IMR-90 (cell line): ENCODE measurements at regions not wholly inside any gene's neighbourhood (a gene's known extent, or its start where the extent isn't known, plus 50 kb on each side); places are given as distances from the start of the nearest gene placed in this dataset.

Experiments used
- ATAC-seq: fragments of 200-7000 bp; cut with Tn5 transposase; 2 replicates; pipeline ENCODE4 v1.9.1; 2020; ENCODE audit warnings: low read depth, mild to moderate bottlenecking, moderate library complexity
- BruUV-seq: library from RNA; stranded (reverse); fragments of 400-500 nt; replicated peaks from 2 replicates; lab custom pipeline; 2021; lab: Mats Ljungman, UMichigan
- CTCF ChIA-PET: fragments of 300-600 bp; formaldehyde crosslinking; extraction: SDS; loops from one replicate; lab custom pipeline; 2021; ENCODE audit warnings: antibody characterized with exemption; lab: Yijun Ruan, JAX
- POLR2A ChIA-PET: fragments of 300-600 bp; sonication (Branson Sonifier 250); formaldehyde crosslinking; loops from one replicate; lab custom pipeline; 2022; ENCODE audit warnings: antibody characterized with exemption; ENCODE audit not compliant: unreplicated experiment; lab: Charles Lee
- DNase-seq: peaks from one replicate; pipeline ENCODE4 v3.0.0; 2013
- H2AFZ ChIP-seq: replicated peaks from 2 replicates; pipeline ENCODE3; 2013; ENCODE audit warnings: low read length, mild to moderate bottlenecking; ENCODE audit not compliant: poor library complexity
- H2AK5ac ChIP-seq: 2 replicates; pipeline ENCODE4 v1.6.1; 2013; ENCODE audit warnings: low read depth, low read length, inconsistent platforms
- H2AK9ac ChIP-seq: replicated peaks from 2 replicates; pipeline ENCODE3; 2013; ENCODE audit warnings: mild to moderate bottlenecking, low read depth, low read length, moderate library complexity; ENCODE audit not compliant: poor library complexity
- H2BK120ac ChIP-seq: 2 replicates; pipeline ENCODE4 v1.6.1; 2013; ENCODE audit warnings: low read depth, low read length, inconsistent platforms
- H2BK15ac ChIP-seq: 3 replicates; pipeline ENCODE4 v1.6.1; 2013; ENCODE audit warnings: low read depth, low read length, inconsistent platforms
- H2BK20ac ChIP-seq: 2 replicates; pipeline ENCODE4 v1.6.1; 2013; ENCODE audit warnings: low read depth, mild to moderate bottlenecking, inconsistent platforms, low read length, moderate library complexity
- H2BK5ac ChIP-seq: 2 replicates; pipeline ENCODE4 v1.6.1; 2013; ENCODE audit warnings: mild to moderate bottlenecking, low read depth, low read length, inconsistent platforms; ENCODE audit not compliant: poor library complexity, severe bottlenecking
- H3K14ac ChIP-seq: replicated peaks from 2 replicates; pipeline ENCODE4 v1.6.1; 2013; ENCODE audit warnings: low read depth, low read length, inconsistent platforms
- H3K18ac ChIP-seq: 2 replicates; pipeline ENCODE4 v1.6.1; 2013; ENCODE audit warnings: low read depth, low read length, control low read depth
- H3K23ac ChIP-seq: 2 replicates; pipeline ENCODE4 v1.6.1; 2013; ENCODE audit warnings: low read depth, low read length, inconsistent platforms
- H3K27ac ChIP-seq: 2 replicates; pipeline ENCODE4 v1.5.1; 2013; ENCODE audit warnings: mild to moderate bottlenecking, control low read depth, low read length; ENCODE audit not compliant: insufficient read depth
- H3K27me3 ChIP-seq: 2 replicates; pipeline ENCODE4 v1.6.1; 2013; ENCODE audit warnings: low read length; ENCODE audit not compliant: control insufficient read depth, insufficient read depth
- H3K36me3 ChIP-seq: 2 replicates; pipeline ENCODE4 v1.6.1; 2013; ENCODE audit warnings: low read length, mixed read lengths; ENCODE audit not compliant: control insufficient read depth, insufficient read depth
- H3K4ac ChIP-seq: 2 replicates; pipeline ENCODE4 v1.6.1; 2013; ENCODE audit warnings: low read depth, low read length, inconsistent platforms
- H3K4me1 ChIP-seq: 2 replicates; pipeline ENCODE4 v1.6.1; 2013; ENCODE audit warnings: low read length, mixed read lengths; ENCODE audit not compliant: control insufficient read depth, insufficient read depth
- H3K4me2 ChIP-seq: 2 replicates; pipeline ENCODE4 v1.6.1; 2013; ENCODE audit warnings: low read depth, mild to moderate bottlenecking, control low read depth, low read length, moderate library complexity
- H3K4me3 ChIP-seq: 2 replicates; pipeline ENCODE4 v1.5.1; 2013; ENCODE audit warnings: low read depth, mild to moderate bottlenecking, control low read depth, low read length, moderate library complexity; ENCODE audit not compliant: insufficient read depth
- H3K56ac ChIP-seq: 2 replicates; pipeline ENCODE4 v1.6.1; 2013; ENCODE audit warnings: low read length, inconsistent platforms; ENCODE audit not compliant: insufficient read depth; ENCODE audit errors: extremely low read depth
- H3K79me1 ChIP-seq, 2 experiments: 2 replicates each; pipeline ENCODE4 v1.6.1; 2013; ENCODE audit warnings: low read length in 2 of 2, inconsistent platforms in 1 of 2, low read depth in 1 of 2
- H3K9ac ChIP-seq: 2 replicates; pipeline ENCODE4 v1.6.1; 2013; ENCODE audit warnings: low read depth, low read length, control low read depth
- H3K9me1 ChIP-seq: 2 replicates; pipeline ENCODE4 v1.6.1; 2013; ENCODE audit warnings: low read length, inconsistent platforms; ENCODE audit not compliant: insufficient read depth
- H3K9me3 ChIP-seq: 2 replicates; pipeline ENCODE4 v1.6.1; 2013; ENCODE audit warnings: low read length; ENCODE audit not compliant: control insufficient read depth, insufficient read depth
- H4K20me1 ChIP-seq: 2 replicates; pipeline ENCODE4 v1.6.1; 2013; ENCODE audit warnings: low read length, inconsistent platforms; ENCODE audit not compliant: insufficient read depth
- H4K5ac ChIP-seq: 2 replicates; pipeline ENCODE4 v1.6.1; 2013; ENCODE audit warnings: mild to moderate bottlenecking, low read depth, low read length, control low read depth
- H4K8ac ChIP-seq, 2 experiments: 2 replicates each; pipeline ENCODE4 v1.6.1; 2013; ENCODE audit warnings: low read depth in 2 of 2, low read length in 2 of 2, control low read depth in 1 of 2, inconsistent platforms in 1 of 2
- H4K91ac ChIP-seq: 2 replicates; pipeline ENCODE4 v1.6.1; 2013; ENCODE audit warnings: low read depth, low read length, inconsistent platforms; ENCODE audit not compliant: insufficient read depth
- BHLHE40 ChIP-seq: fragments of 150-350 bp; IDR thresholded peaks from 2 replicates; pipeline ENCODE4 v1.6.1; 2016; ENCODE audit warnings: mild to moderate bottlenecking, low read depth, low read length
- CEBPB ChIP-seq: IDR thresholded peaks from 2 replicates; pipeline ENCODE4 v1.6.1; 2012; ENCODE audit warnings: low read depth, low read length, improper control_type of control experiment
- CHD1 ChIP-seq: IDR thresholded peaks from 2 replicates; pipeline ENCODE4 v1.6.1; 2012; ENCODE audit warnings: low read depth, low read length, improper control_type of control experiment
- CTCF ChIP-seq: conservative IDR thresholded peaks from 2 replicates; pipeline ENCODE4 v1.5.1; 2012; ENCODE audit warnings: mild to moderate bottlenecking, low read depth, low read length, improper control_type of control experiment
- ELK1 ChIP-seq: fragments of 150-350 bp; IDR thresholded peaks from 2 replicates; pipeline ENCODE4 v1.6.1; 2016; ENCODE audit warnings: low read depth, mild to moderate bottlenecking, low read length, moderate library complexity, borderline replicate concordance
- FOS ChIP-seq: fragments of 150-350 bp; IDR thresholded peaks from 2 replicates; pipeline ENCODE4 v1.6.1; 2016; ENCODE audit warnings: low read depth, low read length
- MAFK ChIP-seq: IDR thresholded peaks from 2 replicates; pipeline ENCODE4 v1.6.1; 2012; ENCODE audit warnings: low read depth, low read length, improper control_type of control experiment
- MAZ ChIP-seq: IDR thresholded peaks from 2 replicates; pipeline ENCODE4 v1.6.1; 2012; ENCODE audit warnings: low read depth, mild to moderate bottlenecking, low read length, improper control_type of control experiment, moderate library complexity, borderline replicate concordance
- MXI1 ChIP-seq: IDR thresholded peaks from 2 replicates; pipeline ENCODE4 v1.6.1; 2012; ENCODE audit warnings: low read depth, mild to moderate bottlenecking, low read length, moderate library complexity, borderline replicate concordance
- NFE2L2 ChIP-seq: fragments of 150-350 bp; IDR thresholded peaks from 2 replicates; pipeline ENCODE4 v1.6.1; 2016; ENCODE audit warnings: low read depth, mild to moderate bottlenecking, low read length
- POLR2A ChIP-seq: IDR thresholded peaks from 2 replicates; pipeline ENCODE4 v1.6.1; 2012; ENCODE audit warnings: mild to moderate bottlenecking, low read depth, low read length
- RAD21 ChIP-seq: IDR thresholded peaks from 2 replicates; pipeline ENCODE4 v1.6.1; 2012; ENCODE audit warnings: low read length, improper control_type of control experiment
- RCOR1 ChIP-seq: IDR thresholded peaks from 2 replicates; pipeline ENCODE4 v1.6.1; 2012; ENCODE audit warnings: mild to moderate bottlenecking, low read length, improper control_type of control experiment; ENCODE audit not compliant: insufficient replicate concordance
- RFX5 ChIP-seq: IDR thresholded peaks from 2 replicates; pipeline ENCODE4 v1.8.0; 2012; ENCODE audit warnings: low read depth, mild to moderate bottlenecking, low read length, moderate library complexity
- SMC3 ChIP-seq: fragments of 150-350 bp; IDR thresholded peaks from 2 replicates; pipeline ENCODE4 v1.6.1; 2016; ENCODE audit warnings: low read depth, mild to moderate bottlenecking, antibody characterized with exemption, low read length, moderate library complexity
- USF2 ChIP-seq: fragments of 150-350 bp; IDR thresholded peaks from 2 replicates; pipeline ENCODE4 v1.6.1; 2017; ENCODE audit warnings: mild to moderate bottlenecking, antibody characterized with exemption, low read length, low read depth
- WGBS, 2 experiments: methylation state at CpG; one replicate each; pipeline versions ENCODE4 v1.1.5 to v1.1.7; 2013; ENCODE audit warnings: missing lambda C conversion rate in 2 of 2; ENCODE audit not compliant: insufficient read length in 1 of 2; ENCODE audit errors: extremely low coverage in 2 of 2; 5-methylcytosine and 5-hydroxymethylcytosine counted together
- dilution Hi-C: fragments of 300-500 bp; cut with HindIII; formaldehyde crosslinking; loops from one replicate; pipeline ENCODE4 v1.14.3; 2018; ENCODE audit warnings: low sequenced_read_pairs; ENCODE audit not compliant: unreplicated experiment
- in situ Hi-C: fragments of 300-500 bp; cut with MboI; formaldehyde crosslinking; loops from 3 replicates; pipeline ENCODE4 v1.14.3; 2019; ENCODE audit warnings: low sequenced_read_pairs, inconsistent platforms, mixed read lengths
- intact Hi-C: fragments of 100-400 bp; cut with micrococcal nuclease; formaldehyde crosslinking; loops from 2 replicates; pipeline ENCODE4 v1.10.0; 2022

- H3K4me2 ChIP-seq = no peak overlapping the region
- ChIA-PET POLR2A (no interaction called here), CTCF (no interaction called here)
- TF ChIP-seq BHLHE40 = no peak
- no peak for TF ChIP-seq MAFK
- TF ChIP-seq USF2 = no peak
- TF ChIP-seq CHD1 = no peak
- no peak for TF ChIP-seq NFE2L2
- no peak for TF ChIP-seq SMC3
- TF ChIP-seq ELK1 = no peak
- TF ChIP-seq MAZ = no peak
- TF ChIP-seq CEBPB = no peak
- no peak for TF ChIP-seq RCOR1
- no peak for TF ChIP-seq CTCF
- TF ChIP-seq RFX5 = no peak
- TF ChIP-seq FOS = no peak
- TF ChIP-seq RAD21 = no peak
- TF ChIP-seq MXI1 = no peak
- TF ChIP-seq POLR2A = no peak
- no peak overlapping the region for H3K27ac ChIP-seq
- dilution Hi-C loops (no loop called here), in situ Hi-C loops (no loop called here), intact Hi-C loops (no loop called here)
- ATAC-seq (no peak), DNase-seq (no peak)
- no peaks in the 10 kb centered on the region for H3K9me1 ChIP-seq
- no peak overlapping the region for H4K5ac ChIP-seq
- H3K14ac ChIP-seq = no peak overlapping the region
- no peak overlapping the region for H2BK15ac ChIP-seq
- no peak overlapping the region for H2BK5ac ChIP-seq
- H2BK120ac ChIP-seq = no peak overlapping the region
- no peaks in the 10 kb centered on the region for H3K79me1 ChIP-seq
- no peaks in the 10 kb centered on the region for H4K20me1 ChIP-seq
- H3K56ac ChIP-seq = no peak overlapping the region
- no peak overlapping the region for H2AK9ac ChIP-seq
- H2AK5ac ChIP-seq = no peak overlapping the region
- no TSS peak for BruUV-seq
- no peak overlapping the region for H3K23ac ChIP-seq
- no peak overlapping the region for H3K4me3 ChIP-seq
- H2BK20ac ChIP-seq = no peak overlapping the region
- WGBS, 2 experiments = 75% methylated on average over 4 of the region's 12 CpGs; no CpG with 5 or more reads in 1 of the 2 experiments
- H3K27me3 ChIP-seq = no peaks in the 10 kb centered on the region
- no peak overlapping the region for H3K18ac ChIP-seq
- no peak overlapping the region for H2AFZ ChIP-seq
- H3K4ac ChIP-seq = no peak overlapping the region
- no peaks in the 10 kb centered on the region for H3K4me1 ChIP-seq
- H4K8ac ChIP-seq = no peak overlapping the region
- peaks cover 14% of the 10 kb centered on the region for H3K9me3 ChIP-seq
- no peak overlapping the region for H3K9ac ChIP-seq
- H4K91ac ChIP-seq = no peak overlapping the region
- H3K36me3 ChIP-seq = no peaks in the 10 kb centered on the region
Observed at GRCh38 chr13:70297189-70297616, 189.0 kb upstream of the KLHL1 start.
